ENCODE measurements at regions not wholly inside any gene's neighbourhood (a gene's known extent, or its start where the extent isn't known, plus 50 kb on each side); places are given as distances from the start of the nearest gene placed in this dataset.

GRCh38 chr1:101683136-101683535 is 313.6 kb downstream of the OLFM3 start:
- no peaks in the 10 kb centered on the region for H4K20me1 ChIP-seq (replicated peaks in 1 of 2; ENCODE audit: control insufficient read depth in 1 of 2, insufficient read depth in 2 of 2, low read length in 2 of 2)
- H3K23me2 ChIP-seq (ENCODE audit: low read depth, low read length): no peaks in the 10 kb centered on the region
- H2BK12ac ChIP-seq (ENCODE audit: low read depth, low read length): no peak overlapping the region
- no peak overlapping the region for H4K91ac ChIP-seq (replicated peaks; ENCODE audit: insufficient read length, low read length)
- no peak overlapping the region for H4K8ac ChIP-seq (ENCODE audit: extremely low read depth, insufficient read depth, low read length)
- H3K23ac ChIP-seq (ENCODE audit: insufficient read length): no peak overlapping the region
- no peaks in the 10 kb centered on the region for H3K9me3 ChIP-seq (ENCODE audit: insufficient read depth in 2 of 2, low read depth in 1 of 2, low read length in 1 of 2)
- H3K79me2 ChIP-seq (ENCODE audit: control insufficient read depth in 1 of 2, insufficient read depth in 2 of 2, low read length in 2 of 2): no peaks in the 10 kb centered on the region
- H3K14ac ChIP-seq (ENCODE audit: insufficient read length): no peak overlapping the region
- no peak overlapping the region for H3K4me3 ChIP-seq (ENCODE audit: extremely low read depth in 1 of 4, insufficient read depth in 2 of 4, low read depth in 3 of 4, low read length in 4 of 4)
- no peak overlapping the region for H3K18ac ChIP-seq (ENCODE audit: extremely low read depth, low read length)
- 96% methylated on average over 2 of the region's 2 CpGs; no CpG with 5 or more reads in 1 of the 2 experiments for WGBS, 2 experiments (ENCODE audit: extremely low coverage in 1 of 2, insufficient coverage in 1 of 2, insufficient read length in 1 of 2, insufficient replicate concordance in 2 of 2, low coverage in 1 of 2, low lambda C conversion rate in 2 of 2, missing lambda C conversion rate in 1 of 2)
- no peak overlapping the region for H2BK15ac ChIP-seq (ENCODE audit: low read length)
- H2BK20ac ChIP-seq (ENCODE audit: low read length): no peak overlapping the region
- no peak overlapping the region for H2BK5ac ChIP-seq (ENCODE audit: low read depth, low read length)
- H3K27me3 ChIP-seq (replicated peaks in 1 of 4; ENCODE audit: control insufficient read depth in 3 of 4, extremely low read depth in 1 of 4, insufficient read depth in 3 of 4, low read length in 3 of 4): no peaks in the 10 kb centered on the region
- H2BK120ac ChIP-seq (replicated peaks; ENCODE audit: low read depth, low read length): no peak overlapping the region
- no peak overlapping the region for H3K9ac ChIP-seq (replicated peaks in 1 of 4; ENCODE audit: extremely low read depth in 1 of 4, low read depth in 3 of 4, low read length in 3 of 4)
- no peak for DNase-seq (ENCODE audit: low read depth in 1 of 2, low spot score in 2 of 2)
- H3K36me3 ChIP-seq (ENCODE audit: control insufficient read depth in 2 of 4, insufficient read depth in 4 of 4, low read length in 3 of 4): no peaks in the 10 kb centered on the region
- no peak for TF ChIP-seq SP1 (IDR thresholded peaks at IDR 0.05; ENCODE audit: low read depth, low read length)
- no peak for TF ChIP-seq CTBP2 (IDR thresholded peaks at IDR 0.05; ENCODE audit: borderline replicate concordance, insufficient read depth, insufficient read length, low read length)
- no peak for TF ChIP-seq SIRT6 (IDR thresholded peaks at IDR 0.05; ENCODE audit: low read length)
- TF ChIP-seq JUN (IDR thresholded peaks at IDR 0.05; ENCODE audit: low read depth, low read length): no peak
- H3K79me1 ChIP-seq (ENCODE audit: low read depth, low read length): no peaks in the 10 kb centered on the region
- CTCF ChIA-PET (ENCODE audit: partially characterized antibody): interaction anchor here (1.7 kb wide), 1 partner anchor 18 kb away, joined by 4 read pairs; no protein-coding TSS in a partner anchor
- POLR2A ChIA-PET (ENCODE audit: partially characterized antibody): no interaction called here
- no peak overlapping the region for H3K27ac ChIP-seq (ENCODE audit: low read depth, low read length)
- no peaks in the 10 kb centered on the region for H3K4me1 ChIP-seq (replicated peaks in 1 of 4; ENCODE audit: control insufficient read depth in 3 of 4, insufficient read depth in 4 of 4, low read length in 3 of 4)
- no peak overlapping the region for H2AFZ ChIP-seq (ENCODE audit: low read length)
- H2AK5ac ChIP-seq (ENCODE audit: low read depth, low read length): no peak overlapping the region
- no peak overlapping the region for H3K4ac ChIP-seq (replicated peaks; ENCODE audit: insufficient read length, low read depth, low read length)
- no peak for FAIRE-seq
- no peak overlapping the region for H4K5ac ChIP-seq (ENCODE audit: insufficient read length, low read depth, low read length)
- H3K56ac ChIP-seq (replicated peaks; ENCODE audit: insufficient read length, low read depth, low read length): no peak overlapping the region
- no peak overlapping the region for H3K4me2 ChIP-seq (ENCODE audit: insufficient read depth in 1 of 2, low read depth in 2 of 2, low read length in 2 of 2)
